ENCODE measurements at regions not wholly inside any gene's neighbourhood (a gene's known extent, or its start where the extent isn't known, plus 50 kb on each side); places are given as distances from the start of the nearest gene placed in this dataset.

DNA sequence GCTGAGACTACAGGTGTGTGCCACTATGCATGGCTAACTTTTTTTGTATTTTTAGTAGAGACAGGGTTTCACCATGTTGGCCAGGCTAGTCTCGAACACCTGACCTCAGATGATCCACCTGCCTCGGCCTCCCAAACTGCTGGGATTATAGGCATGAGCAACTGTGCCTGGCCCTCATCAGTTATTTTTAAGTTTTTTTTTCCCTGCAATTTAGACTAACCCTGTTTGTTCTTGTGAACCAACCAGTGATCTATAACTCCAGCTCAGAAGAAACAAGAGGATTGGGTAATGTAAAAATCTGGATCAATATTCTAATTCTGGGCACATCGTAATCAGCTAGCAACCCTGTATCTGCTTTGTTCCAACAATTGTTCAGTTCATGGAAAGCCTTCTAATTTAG lies 155.7 kb downstream of the NXNL2 start:
- H3K4me3 ChIP-seq (ENCODE audit: low read length in 3 of 3): no peak overlapping the region
- H3K4me1 ChIP-seq (ENCODE audit: control insufficient read depth in 2 of 3, insufficient read depth in 2 of 3, low read depth in 1 of 3, low read length in 3 of 3): no peaks in the 10 kb centered on the region
- no peaks in the 10 kb centered on the region for H3K27me3 ChIP-seq (ENCODE audit: control insufficient read depth, insufficient read depth, low read length)
- no peak overlapping the region for H3K27ac ChIP-seq (ENCODE audit: low read depth in 2 of 2, low read length in 2 of 2)
- intact Hi-C loops (cut with DNase I): no loop called here
- H3K9me3 ChIP-seq (ENCODE audit: control insufficient read depth in 2 of 3, insufficient read depth in 1 of 3, low read length in 3 of 3): no peaks in the 10 kb centered on the region
- no peak overlapping the region for H3K9ac ChIP-seq (ENCODE audit: low read length in 3 of 3)
- FAIRE-seq (no peak), DNase-seq (no peak)
- H3K36me3 ChIP-seq (ENCODE audit: control insufficient read depth in 2 of 3, insufficient read depth in 3 of 3, low read length in 3 of 3): no peaks in the 10 kb centered on the region
- TF ChIP-seq, protein P1, sequence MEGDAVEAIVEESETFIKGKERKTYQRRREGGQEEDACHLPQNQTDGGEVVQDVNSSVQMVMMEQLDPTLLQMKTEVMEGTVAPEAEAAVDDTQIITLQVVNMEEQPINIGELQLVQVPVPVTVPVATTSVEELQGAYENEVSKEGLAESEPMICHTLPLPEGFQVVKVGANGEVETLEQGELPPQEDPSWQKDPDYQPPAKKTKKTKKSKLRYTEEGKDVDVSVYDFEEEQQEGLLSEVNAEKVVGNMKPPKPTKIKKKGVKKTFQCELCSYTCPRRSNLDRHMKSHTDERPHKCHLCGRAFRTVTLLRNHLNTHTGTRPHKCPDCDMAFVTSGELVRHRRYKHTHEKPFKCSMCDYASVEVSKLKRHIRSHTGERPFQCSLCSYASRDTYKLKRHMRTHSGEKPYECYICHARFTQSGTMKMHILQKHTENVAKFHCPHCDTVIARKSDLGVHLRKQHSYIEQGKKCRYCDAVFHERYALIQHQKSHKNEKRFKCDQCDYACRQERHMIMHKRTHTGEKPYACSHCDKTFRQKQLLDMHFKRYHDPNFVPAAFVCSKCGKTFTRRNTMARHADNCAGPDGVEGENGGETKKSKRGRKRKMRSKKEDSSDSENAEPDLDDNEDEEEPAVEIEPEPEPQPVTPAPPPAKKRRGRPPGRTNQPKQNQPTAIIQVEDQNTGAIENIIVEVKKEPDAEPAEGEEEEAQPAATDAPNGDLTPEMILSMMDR (IDR thresholded peaks at IDR 0.05; ENCODE audit: borderline replicate concordance, extremely low read depth, insufficient read depth): no peak

DNA sequence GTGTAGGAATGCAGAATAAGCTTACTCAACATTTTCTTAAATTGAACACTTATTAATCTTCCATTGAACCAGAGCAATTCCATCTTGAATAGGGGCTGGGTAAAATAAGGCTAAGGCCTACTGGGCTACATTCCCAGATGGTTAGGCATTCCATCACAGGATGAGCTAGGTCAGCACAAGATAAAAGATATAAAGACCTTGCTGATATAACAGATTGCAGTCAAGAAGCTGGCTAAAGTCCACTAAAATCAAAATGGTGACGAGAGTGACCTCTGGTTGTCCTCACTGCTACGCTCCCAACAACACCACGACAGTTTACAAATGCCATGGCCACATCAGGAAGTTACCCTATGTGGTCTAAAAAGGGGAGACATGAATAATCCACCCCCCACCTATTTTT lies 156.1 kb downstream of the NXNL2 start:
- H3K27ac ChIP-seq (ENCODE audit: low read depth in 2 of 2, low read length in 2 of 2): no peak overlapping the region
- H3K4me3 ChIP-seq (ENCODE audit: low read length in 3 of 3): no peak overlapping the region
- TF ChIP-seq, protein P1 (IDR thresholded peaks at IDR 0.05; ENCODE audit: borderline replicate concordance, extremely low read depth, insufficient read depth): no peak
- intact Hi-C loops (cut with DNase I): no loop called here
- H3K9ac ChIP-seq (ENCODE audit: low read length in 3 of 3): no peak overlapping the region
- DNase-seq: no peak
- FAIRE-seq: no peak
- no peaks in the 10 kb centered on the region for H3K36me3 ChIP-seq (ENCODE audit: control insufficient read depth in 2 of 3, insufficient read depth in 3 of 3, low read length in 3 of 3)
- no peaks in the 10 kb centered on the region for H3K9me3 ChIP-seq (ENCODE audit: control insufficient read depth in 2 of 3, insufficient read depth in 1 of 3, low read length in 3 of 3)
- H3K4me1 ChIP-seq (ENCODE audit: control insufficient read depth in 2 of 3, insufficient read depth in 2 of 3, low read depth in 1 of 3, low read length in 3 of 3): no peaks in the 10 kb centered on the region
- H3K27me3 ChIP-seq (ENCODE audit: control insufficient read depth, insufficient read depth, low read length): no peaks in the 10 kb centered on the region

DNA sequence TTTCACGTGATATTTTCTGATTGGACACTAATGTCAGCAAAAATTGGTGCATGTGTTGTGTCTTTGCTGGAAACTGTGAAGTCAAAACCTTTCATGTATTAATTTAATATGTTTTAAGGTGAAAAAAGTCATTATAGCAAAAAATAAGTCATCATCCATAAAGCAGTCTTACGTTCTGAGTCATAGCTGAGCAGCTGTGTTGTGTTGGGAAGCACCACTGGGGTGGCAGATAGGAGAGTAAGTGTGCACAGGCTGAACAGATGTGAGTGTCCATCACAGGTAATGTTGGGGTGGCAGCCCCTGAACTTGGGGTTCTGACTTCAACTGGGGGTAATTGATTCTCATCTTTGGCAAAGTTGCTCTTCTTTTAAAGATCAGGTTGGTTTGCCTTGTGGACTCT lies 156.8 kb downstream of the NXNL2 start:
- Histone ChIP-seq H3K4me1 (ENCODE audit: control insufficient read depth in 2 of 3, insufficient read depth in 2 of 3, low read depth in 1 of 3, low read length in 3 of 3) (no peaks in the 10 kb centered on the region), H3K4me3 (ENCODE audit: low read length in 3 of 3) (no peak overlapping the region), H3K9me3 (ENCODE audit: control insufficient read depth in 2 of 3, insufficient read depth in 1 of 3, low read length in 3 of 3) (no peaks in the 10 kb centered on the region), H3K36me3 (ENCODE audit: control insufficient read depth in 2 of 3, insufficient read depth in 3 of 3, low read length in 3 of 3) (no peaks in the 10 kb centered on the region), H3K9ac (ENCODE audit: low read length in 3 of 3) (no peak overlapping the region), H3K27me3 (ENCODE audit: control insufficient read depth, insufficient read depth, low read length) (no peaks in the 10 kb centered on the region), H3K27ac (ENCODE audit: low read depth in 2 of 2, low read length in 2 of 2) (no peak overlapping the region)
- FAIRE-seq (no peak), DNase-seq (no peak)
- intact Hi-C loops (cut with DNase I): no loop called here
- TF ChIP-seq, protein P1 (IDR thresholded peaks at IDR 0.05; ENCODE audit: borderline replicate concordance, extremely low read depth, insufficient read depth): no peak

DNA sequence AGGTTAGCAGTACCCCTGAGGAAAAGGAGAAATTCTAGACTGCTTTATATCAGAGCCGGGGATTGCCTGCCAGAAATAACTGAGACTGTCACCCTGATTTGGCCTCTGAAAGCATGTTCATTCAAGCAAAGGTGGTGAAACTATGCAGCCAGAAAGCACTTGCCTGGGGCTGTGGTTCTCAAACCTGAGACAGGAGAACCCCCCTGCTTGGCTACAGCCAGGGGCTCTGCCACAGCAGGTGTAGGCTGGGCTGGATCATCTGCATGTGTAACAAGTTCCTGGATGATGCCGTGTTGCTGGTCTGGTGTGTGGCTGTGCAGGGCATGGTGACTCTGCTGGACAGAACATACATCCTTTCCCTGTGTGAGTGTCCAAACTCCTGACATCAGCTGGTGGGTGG lies 157.8 kb downstream of the NXNL2 start:
- intact Hi-C loops (cut with DNase I): no loop called here
- no peaks in the 10 kb centered on the region for H3K9me3 ChIP-seq (ENCODE audit: control insufficient read depth in 2 of 3, insufficient read depth in 1 of 3, low read length in 3 of 3)
- H3K4me3 ChIP-seq (ENCODE audit: low read length in 3 of 3): no peak overlapping the region
- DNase-seq: peak in 3 of 5 donors; percentile 45 to 54 (median 49)
- no peak overlapping the region for H3K9ac ChIP-seq (ENCODE audit: low read length in 3 of 3)
- no peak for FAIRE-seq
- H3K27me3 ChIP-seq (ENCODE audit: control insufficient read depth, insufficient read depth, low read length): no peaks in the 10 kb centered on the region
- TF ChIP-seq, protein P1 (IDR thresholded peaks at IDR 0.05; ENCODE audit: borderline replicate concordance, extremely low read depth, insufficient read depth): no peak
- H3K4me1 ChIP-seq (ENCODE audit: control insufficient read depth in 2 of 3, insufficient read depth in 2 of 3, low read depth in 1 of 3, low read length in 3 of 3): no peaks in the 10 kb centered on the region
- no peak overlapping the region for H3K27ac ChIP-seq (ENCODE audit: low read depth in 2 of 2, low read length in 2 of 2)
- H3K36me3 ChIP-seq (ENCODE audit: control insufficient read depth in 2 of 3, insufficient read depth in 3 of 3, low read length in 3 of 3): no peaks in the 10 kb centered on the region
